Mucosa of rectum (tissue), 2 donors: ENCODE measurements at regions not wholly inside any gene's neighbourhood (a gene's known extent, or its start where the extent isn't known, plus 50 kb on each side); places are given as distances from the start of the nearest gene placed in this dataset.
"Not testable (repeated sequence)": the region's sequence is repeated elsewhere in the genome, so short reads cannot be mapped to it uniquely, and the experiment has no call there.

Experiments used
- H3K27ac ChIP-seq, 2 donors: one replicate each; pipeline ENCODE4 v1.7.0; 2013; ENCODE audit warnings: inconsistent platforms in 2 of 2, low read depth in 2 of 2, low read length in 2 of 2
- H3K27me3 ChIP-seq, 2 donors: one replicate each; pipeline ENCODE4 v1.7.0; 2013; ENCODE audit warnings: low read length in 2 of 2; ENCODE audit not compliant: control insufficient read depth in 2 of 2, insufficient read depth in 2 of 2
- H3K36me3 ChIP-seq, 2 donors: one replicate each; pipeline ENCODE4 v1.7.0; 2013; ENCODE audit warnings: low read length in 2 of 2; ENCODE audit not compliant: control insufficient read depth in 2 of 2, insufficient read depth in 2 of 2
- H3K4me1 ChIP-seq, 2 donors: one replicate each; pipeline ENCODE4 v1.7.0; 2013; ENCODE audit warnings: low read length in 2 of 2, mild to moderate bottlenecking in 1 of 2; ENCODE audit not compliant: control insufficient read depth in 2 of 2, insufficient read depth in 2 of 2
- H3K4me3 ChIP-seq, 2 donors: one replicate each; pipeline ENCODE4 v1.7.0; 2013; ENCODE audit warnings: low read length in 2 of 2
- H3K9ac ChIP-seq, 2 donors: one replicate each; pipeline ENCODE4 v1.7.0; 2013; ENCODE audit warnings: low read length in 2 of 2, low read depth in 1 of 2, mild to moderate bottlenecking in 1 of 2
- H3K9me3 ChIP-seq, 2 donors: one replicate each; pipeline ENCODE4 v1.7.0; 2013; ENCODE audit warnings: low read length in 2 of 2; ENCODE audit not compliant: control insufficient read depth in 2 of 2
- donor health status: healthy.
- donor health status: Normal muscosa, but diverticular disease.

GRCh38 chr1:234958706-234959657, 169.7 kb downstream of the TOMM20 start:
- Histone ChIP-seq H3K9me3 (no peaks in the 10 kb centered on the region), H3K36me3 (no peaks in the 10 kb centered on the region), H3K9ac (peak overlapping the region; percentile 71 to 73), H3K27me3 (no peaks in the 10 kb centered on the region), H3K4me3 (peak overlapping the region in 1 of 2 donors; percentile 29), H3K4me1 (peaks cover 84 to 92% of the 10 kb centered on the region in 2 donors), H3K27ac (peak overlapping the region; percentile 95 to 96)

GRCh38 chr1:234958066-234958705, 170.5 kb downstream of the TOMM20 start:
- H3K9ac ChIP-seq, result peak overlapping the region; percentile 71 to 73
- H3K27ac ChIP-seq, result peak overlapping the region; percentile 95 to 96
- no peaks in the 10 kb centered on the region for H3K9me3 ChIP-seq
- H3K36me3 ChIP-seq, result no peaks in the 10 kb centered on the region
- peaks cover 78 to 84% of the 10 kb centered on the region in 2 donors for H3K4me1 ChIP-seq
- H3K4me3 ChIP-seq, result peak overlapping the region in 1 of 2 donors; percentile 28
- H3K27me3 ChIP-seq, result no peaks in the 10 kb centered on the region

GRCh38 chr1:234957330-234958065, 171.1 kb downstream of the TOMM20 start:
- peak overlapping the region in 1 of 2 donors; percentile 28 for H3K4me3 ChIP-seq
- H3K9me3 ChIP-seq, result no peaks in the 10 kb centered on the region
- peak overlapping the region; percentile 71 to 73 for H3K9ac ChIP-seq
- no peaks in the 10 kb centered on the region for H3K27me3 ChIP-seq
- no peaks in the 10 kb centered on the region for H3K36me3 ChIP-seq
- peaks cover 72 to 77% of the 10 kb centered on the region in 2 donors for H3K4me1 ChIP-seq
- peak overlapping the region; percentile 95 to 96 for H3K27ac ChIP-seq

- Histone ChIP-seq H3K9ac (peak overlapping the region; percentile 34 to 57), H3K4me1 (peaks cover 66 to 71% of the 10 kb centered on the region in 2 donors), H3K27ac (peak overlapping the region; percentile 95 to 96)
These were observed 171.8 kb downstream of the TOMM20 start for GRCh38 chr1:234956821-234957329.

GRCh38 chr1:234955107-234955731, 173.4 kb downstream of the TOMM20 start:
- H3K9ac ChIP-seq, result peak overlapping the region; percentile 41 to 60
- H3K4me1 ChIP-seq, result peaks cover 53 to 58% of the 10 kb centered on the region in 2 donors
- H3K4me3 ChIP-seq, result peak overlapping the region; percentile 9 to 39
- no peaks in the 10 kb centered on the region for H3K9me3 ChIP-seq
- no peaks in the 10 kb centered on the region for H3K36me3 ChIP-seq
- no peaks in the 10 kb centered on the region for H3K27me3 ChIP-seq
- peak overlapping the region; percentile 95 to 96 for H3K27ac ChIP-seq

More at GRCh38 chr1:234956821-234957329, 171.8 kb downstream of the TOMM20 start:
- no peaks in the 10 kb centered on the region for H3K36me3 ChIP-seq
- no peaks in the 10 kb centered on the region for H3K27me3 ChIP-seq
- H3K4me3 ChIP-seq, result no peak overlapping the region
- no peaks in the 10 kb centered on the region for H3K9me3 ChIP-seq

- peak overlapping the region; percentile 32 to 60 for H3K9ac ChIP-seq
- H3K4me1 ChIP-seq, result peaks cover 48 to 53% of the 10 kb centered on the region in 2 donors
- peak overlapping the region in 1 of 2 donors; percentile 26 for H3K4me3 ChIP-seq
- H3K36me3 ChIP-seq, result no peaks in the 10 kb centered on the region
- no peaks in the 10 kb centered on the region for H3K27me3 ChIP-seq
- H3K9me3 ChIP-seq, result no peaks in the 10 kb centered on the region
- peak overlapping the region; percentile 95 to 96 for H3K27ac ChIP-seq
These were observed 174.0 kb downstream of the TOMM20 start for GRCh38 chr1:234954613-234955012.

GRCh38 chr1:234953655-234954405, 174.8 kb downstream of the TOMM20 start:
- Histone ChIP-seq H3K27ac (peak overlapping the region; percentile 95 to 96), H3K9ac (peak overlapping the region; percentile 31 to 60), H3K9me3 (peaks cover 0 to 3% of the 10 kb centered on the region in 2 donors), H3K4me1 (peaks cover 40 to 45% of the 10 kb centered on the region in 2 donors), H3K27me3 (no peaks in the 10 kb centered on the region), H3K36me3 (no peaks in the 10 kb centered on the region), H3K4me3 (no peak overlapping the region)

GRCh38 chr1:234950598-234950997, 178.0 kb downstream of the TOMM20 start:
- Histone ChIP-seq H3K36me3 (no peaks in the 10 kb centered on the region), H3K27ac (no peak overlapping the region), H3K4me1 (peaks cover 13 to 14% of the 10 kb centered on the region in 2 donors), H3K27me3 (no peaks in the 10 kb centered on the region), H3K4me3 (no peak overlapping the region), H3K9ac (no peak overlapping the region), H3K9me3 (peaks cover 0 to 3% of the 10 kb centered on the region in 2 donors)

- not testable (repeated sequence) for H3K9ac ChIP-seq, H3K4me1 ChIP-seq, H3K9me3 ChIP-seq, H3K36me3 ChIP-seq, H3K4me3 ChIP-seq, H3K27me3 ChIP-seq, H3K27ac ChIP-seq
These were observed 179.1 kb downstream of the TOMM20 start for GRCh38 chr1:234949528-234949927.
